ENCODE measurements at regions not wholly inside any gene's neighbourhood (a gene's known extent, or its start where the extent isn't known, plus 50 kb on each side); places are given as distances from the start of the nearest gene placed in this dataset.

GRCh38 chr2:66982766-66983165 is 414.4 kb upstream of the ETAA1 start:
- Histone ChIP-seq H3K4me1 (ENCODE audit: control insufficient read depth in 2 of 2, insufficient read depth in 2 of 2, low read length in 2 of 2) (no peaks in the 10 kb centered on the region), H3K9ac (ENCODE audit: low read length) (no peak overlapping the region), H3K36me3 (replicated peaks in 1 of 2; ENCODE audit: control extremely low read depth in 1 of 2, control insufficient read depth in 1 of 2, extremely low read depth in 1 of 2, insufficient read depth in 2 of 2, low read length in 1 of 2) (no peaks in the 10 kb centered on the region), H2AFZ (ENCODE audit: insufficient read depth, low read depth, low read length, poor library complexity, severe bottlenecking) (no peak overlapping the region), H3K4me2 (replicated peaks; ENCODE audit: low read depth, low read length, poor library complexity, severe bottlenecking) (no peak overlapping the region), H3K79me2 (ENCODE audit: control insufficient read depth, insufficient read depth, low read length) (no peaks in the 10 kb centered on the region), H3K27me3 (replicated peaks in 1 of 4; ENCODE audit: control extremely low read depth in 1 of 4, control insufficient read depth in 3 of 4, insufficient read depth in 4 of 4, low read length in 3 of 4) (no peaks in the 10 kb centered on the region), H3K4me3 (ENCODE audit: control extremely low read depth in 1 of 5, extremely low read depth in 1 of 5, insufficient read depth in 1 of 5, low read depth in 2 of 5, low read length in 4 of 5) (no peak overlapping the region), H3K9me3 (ENCODE audit: control extremely low read depth in 1 of 3, control insufficient read depth in 2 of 3, insufficient read depth in 1 of 3, low read length in 2 of 3) (no peaks in the 10 kb centered on the region), H3K27ac (ENCODE audit: low read length in 2 of 2) (no peak overlapping the region), H4K20me1 (ENCODE audit: control insufficient read depth, insufficient read depth, low read length, poor library complexity, severe bottlenecking) (no peaks in the 10 kb centered on the region)
- DNase-seq: no peak
- ChIA-PET CTCF (no interaction called here), POLR2A (no interaction called here)
- no peak for ATAC-seq (ENCODE audit: low read depth)
- intact Hi-C loops (cut with micrococcal nuclease): no loop called here
- Mint-ChIP-seq H3K4me1 (no peaks in the 10 kb centered on the region), H3K9me3 (ENCODE audit: insufficient read depth) (no peaks in the 10 kb centered on the region), H3K4me3 (no peak overlapping the region), H3K27me3 (no peaks in the 10 kb centered on the region), H3K27ac (no peak overlapping the region)
- TF ChIP-seq CTCF (IDR thresholded peaks at IDR 0.05) (no peak), EZH2 (IDR thresholded peaks at IDR 0.05; ENCODE audit: borderline replicate concordance, insufficient read depth, low read depth, low read length, poor library complexity, severe bottlenecking) (no peak)

- H3K79me2 ChIP-seq (ENCODE audit: control insufficient read depth, insufficient read depth, low read length): no peaks in the 10 kb centered on the region
- H3K4me3 Mint-ChIP-seq: no peak overlapping the region
- H3K9me3 ChIP-seq (ENCODE audit: control extremely low read depth in 1 of 3, control insufficient read depth in 2 of 3, insufficient read depth in 1 of 3, low read length in 2 of 3): no peaks in the 10 kb centered on the region
- TF ChIP-seq CTCF (IDR thresholded peaks at IDR 0.05) (no peak), EZH2 (IDR thresholded peaks at IDR 0.05; ENCODE audit: borderline replicate concordance, insufficient read depth, low read depth, low read length, poor library complexity, severe bottlenecking) (no peak)
- CTCF ChIA-PET: no interaction called here
- H3K27ac Mint-ChIP-seq: no peak overlapping the region
- no peaks in the 10 kb centered on the region for H4K20me1 ChIP-seq (ENCODE audit: control insufficient read depth, insufficient read depth, low read length, poor library complexity, severe bottlenecking)
- ATAC-seq (ENCODE audit: low read depth): no peak
- no peaks in the 10 kb centered on the region for H3K27me3 ChIP-seq (replicated peaks in 1 of 4; ENCODE audit: control extremely low read depth in 1 of 4, control insufficient read depth in 3 of 4, insufficient read depth in 4 of 4, low read length in 3 of 4)
- H3K4me1 ChIP-seq (ENCODE audit: control insufficient read depth in 2 of 2, insufficient read depth in 2 of 2, low read length in 2 of 2): no peaks in the 10 kb centered on the region
- H3K27ac ChIP-seq (ENCODE audit: low read length in 2 of 2): no peak overlapping the region
- POLR2A ChIA-PET: no interaction called here
- no peaks in the 10 kb centered on the region for H3K36me3 ChIP-seq (replicated peaks in 1 of 2; ENCODE audit: control extremely low read depth in 1 of 2, control insufficient read depth in 1 of 2, extremely low read depth in 1 of 2, insufficient read depth in 2 of 2, low read length in 1 of 2)
- no peak for DNase-seq
- H3K4me2 ChIP-seq (replicated peaks; ENCODE audit: low read depth, low read length, poor library complexity, severe bottlenecking): no peak overlapping the region
- H3K9ac ChIP-seq (ENCODE audit: low read length): no peak overlapping the region
- H3K4me1 Mint-ChIP-seq: no peaks in the 10 kb centered on the region
- H3K4me3 ChIP-seq (ENCODE audit: control extremely low read depth in 1 of 5, extremely low read depth in 1 of 5, insufficient read depth in 1 of 5, low read depth in 2 of 5, low read length in 4 of 5): no peak overlapping the region
- H3K27me3 Mint-ChIP-seq: no peaks in the 10 kb centered on the region
- H2AFZ ChIP-seq (ENCODE audit: insufficient read depth, low read depth, low read length, poor library complexity, severe bottlenecking): no peak overlapping the region
- intact Hi-C loops (cut with micrococcal nuclease): no loop called here
- no peaks in the 10 kb centered on the region for H3K9me3 Mint-ChIP-seq (ENCODE audit: insufficient read depth)
Measured at GRCh38 chr2:66984864-66985263, 412.3 kb upstream of the ETAA1 start.
